ENCODE measurements at regions not wholly inside any gene's neighbourhood (a gene's known extent, or its start where the extent isn't known, plus 50 kb on each side); places are given as distances from the start of the nearest gene placed in this dataset.

DNA sequence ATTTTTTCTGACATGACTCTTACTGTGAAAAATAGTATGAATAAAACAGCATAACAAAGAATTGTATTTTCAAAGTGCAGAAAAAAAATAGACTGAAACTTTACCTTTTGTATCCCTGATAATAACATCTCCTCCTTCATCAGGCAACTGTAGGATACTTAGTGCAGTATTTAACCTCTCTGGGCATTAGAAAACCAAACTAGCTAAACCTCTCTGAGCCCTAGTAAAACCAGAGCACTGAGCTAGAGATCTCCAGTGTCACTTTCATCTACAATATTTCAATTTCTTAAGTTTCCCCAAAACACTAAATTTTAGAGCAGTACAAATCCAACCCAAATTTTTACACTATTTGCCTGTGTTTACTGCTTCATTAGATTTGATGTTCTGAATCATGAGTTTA is 594.0 kb upstream of the LINC00305 start:
- TF ChIP-seq EZH2phosphoT487 (IDR thresholded peaks at IDR 0.05; ENCODE audit: insufficient read depth, low read depth) (no peak), EZH2 (IDR thresholded peaks at IDR 0.05; ENCODE audit: insufficient read depth, poor library complexity, severe bottlenecking) (no peak)

All from GM23248 (cell line).